Type B pancreatic cell (in vitro differentiated cells): ENCODE measurements at regions not wholly inside any gene's neighbourhood (a gene's known extent, or its start where the extent isn't known, plus 50 kb on each side); places are given as distances from the start of the nearest gene placed in this dataset.

ENCODE experiments used
- DNase-seq: peaks from one replicate; pipeline ENCODE4 v3.0.0; 2021; ENCODE audit warnings: mixed read lengths; ENCODE audit not compliant: unreplicated experiment; ENCODE audit errors: extremely low spot score
- H3K27ac Mint-ChIP-seq: 2 replicates; pipeline ENCODE4 v1.8.0; 2021; ENCODE audit warnings: mild to moderate bottlenecking, mixed read lengths
- H3K27me3 Mint-ChIP-seq: 2 replicates; pipeline ENCODE4 v1.8.0; 2021; ENCODE audit warnings: mixed read lengths
- H3K36me3 Mint-ChIP-seq: 2 replicates; pipeline ENCODE4 v1.8.0; 2021; ENCODE audit warnings: mixed read lengths
- H3K4me1 Mint-ChIP-seq: one replicate; pipeline ENCODE4 v1.8.0; 2021; ENCODE audit warnings: mixed read lengths; ENCODE audit not compliant: unreplicated experiment
- H3K4me3 Mint-ChIP-seq: 2 replicates; pipeline ENCODE4 v1.8.0; 2021; ENCODE audit warnings: mild to moderate bottlenecking, mixed read lengths
- H3K9me3 Mint-ChIP-seq: 2 replicates; pipeline ENCODE4 v1.8.0; 2021; ENCODE audit warnings: mixed read lengths
- TF ChIP-seq, protein P1 (sequence below): fragments of 200-600 bp; sonication (generic); conservative IDR thresholded peaks from 2 replicates; pipeline ENCODE4 v1.5.0; 2021; ENCODE audit warnings: antibody characterized with exemption, mild to moderate bottlenecking

DNA sequence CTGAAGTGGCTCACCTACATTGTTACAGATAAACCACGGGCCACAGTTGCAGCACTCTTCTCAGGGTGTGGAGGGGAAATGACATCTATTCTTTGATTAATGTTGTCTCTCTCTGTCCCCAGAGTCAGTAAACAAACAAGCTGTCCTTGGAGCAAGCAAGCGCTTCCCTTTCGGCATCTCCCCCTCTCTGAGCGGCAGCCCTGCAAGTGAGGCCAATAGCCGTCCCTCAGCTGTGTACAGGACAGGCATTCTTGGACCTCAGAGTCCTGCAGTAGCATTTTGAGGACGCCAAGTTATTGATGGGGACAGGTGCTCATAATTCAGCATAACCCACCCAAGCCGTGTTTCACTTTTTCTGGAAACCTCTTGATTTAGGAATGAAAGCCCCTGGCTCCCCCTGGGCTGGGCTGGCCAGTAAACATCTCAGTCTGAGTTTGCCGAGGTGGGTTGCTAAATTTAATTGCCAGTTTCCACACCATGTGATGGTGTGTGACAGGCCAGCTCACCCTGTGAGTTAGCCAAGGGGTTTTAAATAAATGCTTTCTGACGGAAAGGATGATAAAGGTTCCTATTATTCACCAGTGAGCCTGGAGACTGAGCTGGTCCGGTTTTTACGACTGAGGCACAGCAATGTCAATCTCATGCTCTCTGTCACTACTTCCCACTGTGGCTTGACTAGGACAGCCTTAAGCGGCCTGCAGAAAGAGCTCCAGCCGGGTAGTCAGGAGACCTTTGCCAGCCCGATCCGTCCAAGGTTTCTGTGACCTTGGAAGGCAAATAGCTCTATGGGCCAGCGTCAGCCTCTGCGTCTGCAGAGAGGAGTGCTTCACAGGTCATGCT lies 214.8 kb upstream of the RREB1 start:
- Mint-ChIP-seq H3K9me3 (no peaks in the 10 kb centered on the region), H3K4me1 (peaks cover 5% of the 10 kb centered on the region), H3K4me3 (no peak overlapping the region), H3K36me3 (no peaks in the 10 kb centered on the region), H3K27me3 (no peaks in the 10 kb centered on the region), H3K27ac (peak overlapping the region; percentile 91)
- TF ChIP-seq, protein P1, sequence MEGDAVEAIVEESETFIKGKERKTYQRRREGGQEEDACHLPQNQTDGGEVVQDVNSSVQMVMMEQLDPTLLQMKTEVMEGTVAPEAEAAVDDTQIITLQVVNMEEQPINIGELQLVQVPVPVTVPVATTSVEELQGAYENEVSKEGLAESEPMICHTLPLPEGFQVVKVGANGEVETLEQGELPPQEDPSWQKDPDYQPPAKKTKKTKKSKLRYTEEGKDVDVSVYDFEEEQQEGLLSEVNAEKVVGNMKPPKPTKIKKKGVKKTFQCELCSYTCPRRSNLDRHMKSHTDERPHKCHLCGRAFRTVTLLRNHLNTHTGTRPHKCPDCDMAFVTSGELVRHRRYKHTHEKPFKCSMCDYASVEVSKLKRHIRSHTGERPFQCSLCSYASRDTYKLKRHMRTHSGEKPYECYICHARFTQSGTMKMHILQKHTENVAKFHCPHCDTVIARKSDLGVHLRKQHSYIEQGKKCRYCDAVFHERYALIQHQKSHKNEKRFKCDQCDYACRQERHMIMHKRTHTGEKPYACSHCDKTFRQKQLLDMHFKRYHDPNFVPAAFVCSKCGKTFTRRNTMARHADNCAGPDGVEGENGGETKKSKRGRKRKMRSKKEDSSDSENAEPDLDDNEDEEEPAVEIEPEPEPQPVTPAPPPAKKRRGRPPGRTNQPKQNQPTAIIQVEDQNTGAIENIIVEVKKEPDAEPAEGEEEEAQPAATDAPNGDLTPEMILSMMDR = no peak
- no peak for DNase-seq

DNA sequence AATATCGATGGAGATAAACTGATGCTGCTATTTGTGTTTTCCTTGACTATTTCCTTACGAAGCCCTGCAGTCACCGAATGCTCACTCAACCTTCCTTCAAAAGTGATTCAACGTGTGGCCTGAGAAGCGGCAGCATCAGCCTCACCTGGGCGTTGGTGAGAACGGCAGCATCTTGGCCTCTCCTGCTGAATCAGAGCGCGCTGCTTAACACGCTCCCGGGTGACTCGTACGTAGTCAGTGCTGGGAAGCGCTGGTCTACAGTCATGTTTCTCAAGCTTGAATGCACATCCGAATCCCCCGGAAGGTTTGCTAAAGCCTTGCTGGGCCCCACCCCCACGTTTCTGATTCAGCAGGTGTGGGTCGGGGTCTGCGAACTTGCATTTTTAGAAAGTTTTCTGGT lies 214.1 kb upstream of the RREB1 start:
- Mint-ChIP-seq H3K4me1 (peaks cover 5% of the 10 kb centered on the region), H3K4me3 (no peak overlapping the region), H3K36me3 (no peaks in the 10 kb centered on the region), H3K9me3 (no peaks in the 10 kb centered on the region), H3K27me3 (peaks cover under 1% of the 10 kb centered on the region), H3K27ac (no peak overlapping the region)
- no peak for DNase-seq
- TF ChIP-seq, protein P1 = no peak

DNA sequence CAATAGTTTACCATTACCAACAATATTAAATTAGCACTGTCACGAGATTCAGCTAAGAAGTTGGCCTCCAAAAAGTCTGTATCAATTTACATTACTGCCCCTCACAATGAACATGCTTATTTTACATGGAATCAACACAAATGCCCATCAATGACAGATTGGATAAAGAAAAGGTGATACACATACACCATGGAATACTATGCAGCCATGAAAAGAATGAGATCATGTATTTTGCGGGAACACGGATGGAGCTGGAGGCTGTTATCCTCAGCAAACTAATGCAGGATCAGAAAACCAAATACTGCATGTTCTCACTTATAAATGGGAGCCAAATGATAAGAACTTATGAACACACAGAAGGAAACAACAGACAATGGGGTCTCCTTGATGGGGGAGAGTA lies 211.8 kb upstream of the RREB1 start:
- peaks cover 4% of the 10 kb centered on the region for H3K27me3 Mint-ChIP-seq
- TF ChIP-seq, protein P1 = no peak
- no peak for DNase-seq
- peaks cover 5% of the 10 kb centered on the region for H3K4me1 Mint-ChIP-seq
- H3K27ac Mint-ChIP-seq = no peak overlapping the region
- H3K36me3 Mint-ChIP-seq = no peaks in the 10 kb centered on the region
- H3K4me3 Mint-ChIP-seq = no peak overlapping the region
- no peaks in the 10 kb centered on the region for H3K9me3 Mint-ChIP-seq

DNA sequence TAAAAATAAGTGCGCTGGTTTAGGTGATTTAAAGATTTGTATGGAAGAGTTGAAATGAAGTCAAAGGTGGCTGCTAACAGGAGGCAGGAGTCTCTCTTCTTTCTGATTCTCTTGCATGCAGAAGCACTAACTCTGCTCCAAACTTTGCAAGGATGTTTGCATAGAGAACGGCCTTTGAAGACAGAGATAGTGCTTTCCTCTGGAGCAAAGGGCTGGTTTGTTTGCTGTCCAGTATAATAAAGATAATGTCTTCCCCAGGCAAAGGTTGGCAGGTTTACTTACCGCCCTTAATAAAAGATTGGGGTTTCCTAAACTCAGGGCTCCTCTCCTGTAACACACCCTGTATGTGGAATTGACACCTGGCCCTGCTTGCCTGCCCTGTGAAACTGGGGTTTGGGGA lies 210.6 kb upstream of the RREB1 start:
- no peak for DNase-seq
- Mint-ChIP-seq H3K36me3 (no peaks in the 10 kb centered on the region), H3K4me3 (no peak overlapping the region), H3K27ac (no peak overlapping the region), H3K27me3 (peaks cover 7% of the 10 kb centered on the region), H3K9me3 (no peaks in the 10 kb centered on the region), H3K4me1 (peaks cover 6% of the 10 kb centered on the region)
- TF ChIP-seq, protein P1 = no peak

DNA sequence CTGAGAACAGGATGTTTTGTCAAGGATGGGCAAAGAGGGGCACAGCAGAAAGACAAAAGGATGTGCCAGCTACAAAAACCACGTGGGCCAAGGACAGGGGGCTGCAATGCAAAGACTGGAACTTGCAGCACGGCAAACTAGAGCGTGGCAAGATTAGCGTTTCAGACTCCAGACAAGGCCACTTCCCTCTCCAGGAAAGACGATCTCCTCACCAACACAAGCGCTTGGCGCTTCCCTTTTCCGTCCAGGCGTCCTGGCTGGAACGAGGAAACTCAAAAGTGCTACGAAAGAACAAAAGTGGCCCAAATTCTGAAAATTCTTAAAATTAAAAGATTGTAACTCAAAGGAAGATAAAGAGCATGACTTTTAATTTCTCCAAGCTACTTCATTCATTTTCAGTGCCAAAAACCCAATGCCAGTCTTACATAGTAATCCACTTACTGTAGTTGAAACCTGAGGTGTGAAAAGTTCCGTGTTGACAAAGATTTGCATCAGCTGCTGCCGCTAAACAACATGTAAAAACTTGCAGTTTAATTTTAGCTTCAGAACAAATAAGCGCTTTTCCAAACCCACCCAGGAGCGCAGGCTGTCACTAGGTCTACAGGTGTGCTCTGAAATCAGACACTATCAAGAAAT lies 207.1 kb upstream of the RREB1 start:
- no peak for DNase-seq
- Mint-ChIP-seq H3K4me1 (peaks cover 6% of the 10 kb centered on the region), H3K36me3 (no peaks in the 10 kb centered on the region), H3K4me3 (no peak overlapping the region), H3K27ac (no peak overlapping the region), H3K9me3 (no peaks in the 10 kb centered on the region), H3K27me3 (peaks cover 7% of the 10 kb centered on the region)
- TF ChIP-seq, protein P1 = no peak
